K562 (cell line): ENCODE measurements at regions not wholly inside any gene's neighbourhood (a gene's known extent, or its start where the extent isn't known, plus 50 kb on each side); places are given as distances from the start of the nearest gene placed in this dataset.

Experiments used
- CHCHD3 ChIP-seq: fragments of 250-450 bp; sonication (Bioruptor Pico); IDR thresholded peaks from 2 replicates; pipeline ENCODE4 v2.1.2; 2022; ENCODE audit warnings: mild to moderate bottlenecking
- EZH2 ChIP-seq: IDR thresholded peaks from 2 replicates; pipeline ENCODE4 v1.6.1; 2012; ENCODE audit warnings: low read depth, mild to moderate bottlenecking, inconsistent platforms, low read length, borderline replicate concordance
- JUND ChIP-seq, 2 experiments: IDR thresholded peaks; 2 replicates in 1 of 2; 3 replicates in 1 of 2; pipeline ENCODE4 v1.6.1; 2011; ENCODE audit warnings: borderline replicate concordance in 2 of 2, low read depth in 2 of 2, low read length in 2 of 2, improper control_type of control experiment in 1 of 2, missing biosample characterization in 1 of 2, missing genetic modification characterization in 1 of 2, missing genetic modification reagents in 1 of 2
- KDM2B ChIP-seq: fragments of 250-450 bp; sonication (Bioruptor Pico); IDR thresholded peaks from 2 replicates; pipeline ENCODE4 v1.8.0; 2021; ENCODE audit warnings: mild to moderate bottlenecking, moderate library complexity
- MEF2D ChIP-seq: conservative IDR thresholded peaks from 2 replicates; pipeline ENCODE4 v1.6.1; 2016; ENCODE audit warnings: low read depth, missing genetic modification characterization, missing compliant biosample characterization
- MTF1 ChIP-seq: fragments of 250-450 bp; sonication (Bioruptor Pico); IDR thresholded peaks from 2 replicates; pipeline ENCODE4 v1.9.0; 2021; ENCODE audit warnings: moderate library complexity, mild to moderate bottlenecking, inconsistent platforms, borderline replicate concordance
- MXI1 ChIP-seq: IDR thresholded peaks from 2 replicates; pipeline ENCODE4 v1.6.1; 2011; ENCODE audit warnings: low read depth, mild to moderate bottlenecking, improper control_type of control experiment, low read length
- NBN ChIP-seq: fragments of 450-650 bp; IDR thresholded peaks from 2 replicates; pipeline ENCODE4 v1.6.1; 2016; ENCODE audit warnings: low read depth, mild to moderate bottlenecking
- RCOR1 ChIP-seq, 2 experiments: IDR thresholded peaks; 2 replicates each; pipeline ENCODE4 v1.6.1; 2012; ENCODE audit warnings: low read depth in 2 of 2, low read length in 2 of 2, borderline replicate concordance in 1 of 2, improper control_type of control experiment in 1 of 2
- TAF9B ChIP-seq: fragments of 450-650 bp; IDR thresholded peaks from 2 replicates; pipeline ENCODE4 v1.6.1; 2018; ENCODE audit warnings: mild to moderate bottlenecking; ENCODE audit not compliant: partially characterized antibody
- TCF3 ChIP-seq: sonication (generic); formaldehyde crosslinking; IDR thresholded peaks from 2 replicates; pipeline ENCODE4 v1.4.0; 2020; ENCODE audit warnings: mild to moderate bottlenecking, missing genetic modification reagents
- TFAM ChIP-seq: fragments of 250-450 bp; sonication (Bioruptor Pico); conservative IDR thresholded peaks from 2 replicates; pipeline ENCODE4 v1.5.0; 2021; ENCODE audit warnings: mild to moderate bottlenecking, moderate library complexity
- ZKSCAN8 ChIP-seq: fragments of 200-800 bp; sonication (Bioruptor generic); IDR thresholded peaks from 2 replicates; pipeline ENCODE4 v1.6.1; 2016; ENCODE audit warnings: missing genetic modification characterization, missing compliant biosample characterization
- ZNF224 ChIP-seq: sonication (generic); formaldehyde crosslinking; IDR thresholded peaks from 2 replicates; pipeline ENCODE4 v1.8.0; 2022; ENCODE audit warnings: mild to moderate bottlenecking, missing genetic modification reagents
- ZNF507 ChIP-seq: conservative IDR thresholded peaks from 2 replicates; pipeline ENCODE4 v1.6.1; 2017; ENCODE audit warnings: missing genetic modification characterization, missing compliant biosample characterization
- TF ChIP-seq, protein P1 (sequence below): fragments of 250-450 bp; sonication (Bioruptor Pico); IDR thresholded peaks from 2 replicates; pipeline ENCODE4 v1.4.0; 2020; ENCODE audit warnings: mild to moderate bottlenecking, moderate library complexity
- TF ChIP-seq, protein P2 (sequence below): IDR thresholded peaks from 2 replicates; pipeline ENCODE4 v1.6.1; 2014; ENCODE audit warnings: antibody characterized with exemption
- TF ChIP-seq, protein P3 (sequence below): fragments of 450-650 bp; formaldehyde crosslinking; IDR thresholded peaks from 2 replicates; pipeline ENCODE4 v1.4.0; 2020; ENCODE audit warnings: mild to moderate bottlenecking, moderate library complexity
- TF ChIP-seq, protein P4 (sequence below): fragments of 450-650 bp; IDR thresholded peaks from 2 replicates; pipeline ENCODE4 v1.6.1; 2016; ENCODE audit warnings: borderline replicate concordance

DNA sequence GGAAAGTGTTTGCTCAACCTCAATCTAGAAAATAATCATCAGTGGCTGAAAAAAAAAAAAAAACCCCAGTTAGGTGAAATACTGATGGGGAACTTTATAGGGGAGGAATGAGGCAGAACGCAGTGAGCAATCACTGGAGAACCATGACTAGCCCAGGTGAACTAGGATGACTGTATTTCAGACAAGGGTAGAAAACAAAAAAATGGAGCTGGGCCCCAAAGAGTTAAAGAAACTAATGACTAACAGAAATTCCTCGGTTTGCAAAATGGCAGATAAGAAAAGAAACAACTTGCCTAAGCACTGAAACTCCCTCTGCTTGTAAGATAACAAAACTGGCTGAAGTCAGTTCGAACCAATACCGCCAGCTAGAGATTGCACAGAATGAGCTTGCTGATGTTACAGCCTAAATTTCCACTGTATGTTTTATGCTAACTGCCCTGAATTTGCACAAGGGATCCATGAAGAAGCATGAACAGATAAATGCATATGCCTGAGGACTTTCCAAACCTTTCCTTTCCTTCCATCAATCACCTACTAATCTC, 245.9 kb downstream of the METTL4 start (continued):
- TF ChIP-seq, protein P1, sequence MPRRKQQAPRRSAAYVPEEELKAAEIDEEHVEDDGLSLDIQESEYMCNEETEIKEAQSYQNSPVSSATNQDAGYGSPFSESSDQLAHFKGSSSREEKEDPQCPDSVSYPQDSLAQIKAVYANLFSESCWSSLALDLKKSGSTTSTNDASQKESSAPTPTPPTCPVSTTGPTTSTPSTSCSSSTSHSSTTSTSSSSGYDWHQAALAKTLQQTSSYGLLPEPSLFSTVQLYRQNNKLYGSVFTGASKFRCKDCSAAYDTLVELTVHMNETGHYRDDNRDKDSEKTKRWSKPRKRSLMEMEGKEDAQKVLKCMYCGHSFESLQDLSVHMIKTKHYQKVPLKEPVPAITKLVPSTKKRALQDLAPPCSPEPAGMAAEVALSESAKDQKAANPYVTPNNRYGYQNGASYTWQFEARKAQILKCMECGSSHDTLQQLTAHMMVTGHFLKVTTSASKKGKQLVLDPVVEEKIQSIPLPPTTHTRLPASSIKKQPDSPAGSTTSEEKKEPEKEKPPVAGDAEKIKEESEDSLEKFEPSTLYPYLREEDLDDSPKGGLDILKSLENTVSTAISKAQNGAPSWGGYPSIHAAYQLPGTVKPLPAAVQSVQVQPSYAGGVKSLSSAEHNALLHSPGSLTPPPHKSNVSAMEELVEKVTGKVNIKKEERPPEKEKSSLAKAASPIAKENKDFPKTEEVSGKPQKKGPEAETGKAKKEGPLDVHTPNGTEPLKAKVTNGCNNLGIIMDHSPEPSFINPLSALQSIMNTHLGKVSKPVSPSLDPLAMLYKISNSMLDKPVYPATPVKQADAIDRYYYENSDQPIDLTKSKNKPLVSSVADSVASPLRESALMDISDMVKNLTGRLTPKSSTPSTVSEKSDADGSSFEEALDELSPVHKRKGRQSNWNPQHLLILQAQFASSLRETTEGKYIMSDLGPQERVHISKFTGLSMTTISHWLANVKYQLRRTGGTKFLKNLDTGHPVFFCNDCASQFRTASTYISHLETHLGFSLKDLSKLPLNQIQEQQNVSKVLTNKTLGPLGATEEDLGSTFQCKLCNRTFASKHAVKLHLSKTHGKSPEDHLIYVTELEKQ (CRISPR knock-in tag), result no peak
- TF ChIP-seq KDM2B (CRISPR knock-in tag) (no peak), MTF1 (CRISPR knock-in tag) (no peak), CHCHD3 (CRISPR knock-in tag) (no peak), TFAM (CRISPR knock-in tag) (no peak), EZH2 (no peak), MEF2D (tag) (peak; percentile 66; the same call in 1 of the 2 replicates), ZKSCAN8 (peak; percentile 76; the same call in 1 of the 2 replicates), NBN (peak; percentile 92), MXI1 (no peak), ZNF224 (CRISPR knock-in tag) (no peak), RCOR1 (IDR thresholded peaks at IDR 0.05; ENCODE audit: borderline replicate concordance in 1 of 2, low read depth in 2 of 2, low read length in 2 of 2) (peak; percentile 84 to 93), TAF9B (peak; percentile 65), JUND (IDR thresholded peaks at IDR 0.05; ENCODE audit: borderline replicate concordance, low read depth, low read length) (peak; percentile 91), JUND (tag; IDR thresholded peaks at IDR 0.05; ENCODE audit: borderline replicate concordance, low read depth, low read length) (peak; percentile 94), ZNF507 (tag) (no peak), TCF3 (peak; percentile 90)
- TF ChIP-seq, protein P2, sequence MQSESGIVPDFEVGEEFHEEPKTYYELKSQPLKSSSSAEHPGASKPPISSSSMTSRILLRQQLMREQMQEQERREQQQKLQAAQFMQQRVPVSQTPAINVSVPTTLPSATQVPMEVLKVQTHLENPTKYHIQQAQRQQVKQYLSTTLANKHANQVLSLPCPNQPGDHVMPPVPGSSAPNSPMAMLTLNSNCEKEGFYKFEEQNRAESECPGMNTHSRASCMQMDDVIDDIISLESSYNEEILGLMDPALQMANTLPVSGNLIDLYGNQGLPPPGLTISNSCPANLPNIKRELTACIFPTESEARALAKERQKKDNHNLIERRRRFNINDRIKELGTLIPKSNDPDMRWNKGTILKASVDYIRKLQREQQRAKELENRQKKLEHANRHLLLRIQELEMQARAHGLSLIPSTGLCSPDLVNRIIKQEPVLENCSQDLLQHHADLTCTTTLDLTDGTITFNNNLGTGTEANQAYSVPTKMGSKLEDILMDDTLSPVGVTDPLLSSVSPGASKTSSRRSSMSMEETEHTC, result no peak
- TF ChIP-seq, protein P3, sequence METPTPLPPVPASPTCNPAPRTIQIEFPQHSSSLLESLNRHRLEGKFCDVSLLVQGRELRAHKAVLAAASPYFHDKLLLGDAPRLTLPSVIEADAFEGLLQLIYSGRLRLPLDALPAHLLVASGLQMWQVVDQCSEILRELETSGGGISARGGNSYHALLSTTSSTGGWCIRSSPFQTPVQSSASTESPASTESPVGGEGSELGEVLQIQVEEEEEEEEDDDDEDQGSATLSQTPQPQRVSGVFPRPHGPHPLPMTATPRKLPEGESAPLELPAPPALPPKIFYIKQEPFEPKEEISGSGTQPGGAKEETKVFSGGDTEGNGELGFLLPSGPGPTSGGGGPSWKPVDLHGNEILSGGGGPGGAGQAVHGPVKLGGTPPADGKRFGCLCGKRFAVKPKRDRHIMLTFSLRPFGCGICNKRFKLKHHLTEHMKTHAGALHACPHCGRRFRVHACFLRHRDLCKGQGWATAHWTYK (CRISPR knock-in tag), result no peak
- TF ChIP-seq, protein P4, sequence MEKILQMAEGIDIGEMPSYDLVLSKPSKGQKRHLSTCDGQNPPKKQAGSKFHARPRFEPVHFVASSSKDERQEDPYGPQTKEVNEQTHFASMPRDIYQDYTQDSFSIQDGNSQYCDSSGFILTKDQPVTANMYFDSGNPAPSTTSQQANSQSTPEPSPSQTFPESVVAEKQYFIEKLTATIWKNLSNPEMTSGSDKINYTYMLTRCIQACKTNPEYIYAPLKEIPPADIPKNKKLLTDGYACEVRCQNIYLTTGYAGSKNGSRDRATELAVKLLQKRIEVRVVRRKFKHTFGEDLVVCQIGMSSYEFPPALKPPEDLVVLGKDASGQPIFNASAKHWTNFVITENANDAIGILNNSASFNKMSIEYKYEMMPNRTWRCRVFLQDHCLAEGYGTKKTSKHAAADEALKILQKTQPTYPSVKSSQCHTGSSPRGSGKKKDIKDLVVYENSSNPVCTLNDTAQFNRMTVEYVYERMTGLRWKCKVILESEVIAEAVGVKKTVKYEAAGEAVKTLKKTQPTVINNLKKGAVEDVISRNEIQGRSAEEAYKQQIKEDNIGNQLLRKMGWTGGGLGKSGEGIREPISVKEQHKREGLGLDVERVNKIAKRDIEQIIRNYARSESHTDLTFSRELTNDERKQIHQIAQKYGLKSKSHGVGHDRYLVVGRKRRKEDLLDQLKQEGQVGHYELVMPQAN, result no peak
